Fibroblast of the aortic adventitia (primary cell): ENCODE measurements at regions not wholly inside any gene's neighbourhood (a gene's known extent, or its start where the extent isn't known, plus 50 kb on each side); places are given as distances from the start of the nearest gene placed in this dataset.

Source experiments
- DNase-seq: peaks from one replicate; pipeline ENCODE4 v3.0.0-alpha.2; 2010; ENCODE audit warnings: low read depth
- H3K4me3 ChIP-seq: 2 replicates; pipeline ENCODE4 v1.5.1; 2011; ENCODE audit warnings: low read depth, mild to moderate bottlenecking, control low read depth, low read length, moderate library complexity
- TF ChIP-seq, protein P1 (sequence below): IDR thresholded peaks from 2 replicates; pipeline ENCODE4 v1.5.1; 2011; ENCODE audit warnings: mild to moderate bottlenecking, low read length, control low read depth, inconsistent platforms; ENCODE audit not compliant: insufficient read depth

DNA sequence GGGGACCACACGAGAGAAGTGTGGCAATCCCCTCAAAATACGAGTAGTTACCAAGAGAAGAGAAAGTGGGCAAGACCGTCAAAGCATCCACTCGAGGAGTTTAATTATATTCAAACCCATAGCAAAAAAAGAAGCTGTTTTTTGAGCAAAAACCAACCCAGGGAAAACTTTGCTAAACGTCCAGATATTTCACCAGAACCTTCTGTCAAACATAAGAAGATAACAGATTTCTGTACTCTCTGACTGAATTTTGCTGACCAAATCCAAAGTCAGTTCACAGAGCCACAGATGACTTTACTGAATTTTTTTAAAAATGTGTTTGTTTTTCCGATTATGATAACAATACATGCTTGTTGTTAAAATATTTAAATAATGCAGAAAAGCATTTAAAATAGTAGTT is 145.6 kb upstream of the PTPN1 start:
- no peak for DNase-seq
- TF ChIP-seq, protein P1, sequence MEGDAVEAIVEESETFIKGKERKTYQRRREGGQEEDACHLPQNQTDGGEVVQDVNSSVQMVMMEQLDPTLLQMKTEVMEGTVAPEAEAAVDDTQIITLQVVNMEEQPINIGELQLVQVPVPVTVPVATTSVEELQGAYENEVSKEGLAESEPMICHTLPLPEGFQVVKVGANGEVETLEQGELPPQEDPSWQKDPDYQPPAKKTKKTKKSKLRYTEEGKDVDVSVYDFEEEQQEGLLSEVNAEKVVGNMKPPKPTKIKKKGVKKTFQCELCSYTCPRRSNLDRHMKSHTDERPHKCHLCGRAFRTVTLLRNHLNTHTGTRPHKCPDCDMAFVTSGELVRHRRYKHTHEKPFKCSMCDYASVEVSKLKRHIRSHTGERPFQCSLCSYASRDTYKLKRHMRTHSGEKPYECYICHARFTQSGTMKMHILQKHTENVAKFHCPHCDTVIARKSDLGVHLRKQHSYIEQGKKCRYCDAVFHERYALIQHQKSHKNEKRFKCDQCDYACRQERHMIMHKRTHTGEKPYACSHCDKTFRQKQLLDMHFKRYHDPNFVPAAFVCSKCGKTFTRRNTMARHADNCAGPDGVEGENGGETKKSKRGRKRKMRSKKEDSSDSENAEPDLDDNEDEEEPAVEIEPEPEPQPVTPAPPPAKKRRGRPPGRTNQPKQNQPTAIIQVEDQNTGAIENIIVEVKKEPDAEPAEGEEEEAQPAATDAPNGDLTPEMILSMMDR = no peak
- H3K4me3 ChIP-seq = no peak overlapping the region

DNA sequence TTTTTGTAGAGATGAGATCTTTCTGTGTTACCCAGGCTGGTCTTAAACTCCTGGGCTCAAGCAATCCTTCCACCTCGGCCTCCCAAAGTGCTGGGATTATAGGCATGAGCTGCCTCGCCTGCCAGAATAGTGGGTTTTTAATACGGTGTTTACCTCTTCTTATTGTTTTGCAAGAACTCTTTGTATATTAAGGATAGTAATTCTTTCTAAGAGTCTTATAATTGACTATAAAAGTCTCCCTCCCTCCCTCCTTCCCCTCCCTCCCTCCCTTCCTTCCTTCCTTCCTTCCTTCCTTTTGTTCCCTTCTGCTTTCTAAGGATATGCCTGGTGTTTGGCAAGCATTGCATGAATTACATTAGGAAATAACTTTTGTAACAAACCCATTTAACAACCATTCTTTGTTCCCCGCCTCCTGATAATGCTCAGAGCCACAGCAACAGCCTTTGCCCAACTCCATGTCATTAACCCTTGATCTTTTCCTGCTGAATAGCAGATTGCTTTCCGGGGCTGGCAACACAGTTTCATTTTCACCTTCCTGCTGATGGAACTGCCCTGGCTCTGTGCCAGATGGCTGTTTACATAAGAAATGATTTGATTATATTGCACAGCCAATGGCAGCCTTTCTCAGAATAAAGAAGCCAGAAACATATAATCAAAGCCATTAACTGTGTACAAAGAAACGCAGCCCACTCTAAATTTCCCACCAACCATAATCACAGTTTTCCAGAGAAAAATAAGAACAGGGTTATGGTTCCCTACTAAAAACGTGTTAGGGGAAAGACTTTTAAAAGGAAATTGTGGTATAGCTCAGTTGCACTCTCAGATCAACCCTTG is 143.7 kb upstream of the PTPN1 start:
- no peak overlapping the region for H3K4me3 ChIP-seq
- peak; percentile 67 for DNase-seq
- TF ChIP-seq, protein P1 = no peak

DNA sequence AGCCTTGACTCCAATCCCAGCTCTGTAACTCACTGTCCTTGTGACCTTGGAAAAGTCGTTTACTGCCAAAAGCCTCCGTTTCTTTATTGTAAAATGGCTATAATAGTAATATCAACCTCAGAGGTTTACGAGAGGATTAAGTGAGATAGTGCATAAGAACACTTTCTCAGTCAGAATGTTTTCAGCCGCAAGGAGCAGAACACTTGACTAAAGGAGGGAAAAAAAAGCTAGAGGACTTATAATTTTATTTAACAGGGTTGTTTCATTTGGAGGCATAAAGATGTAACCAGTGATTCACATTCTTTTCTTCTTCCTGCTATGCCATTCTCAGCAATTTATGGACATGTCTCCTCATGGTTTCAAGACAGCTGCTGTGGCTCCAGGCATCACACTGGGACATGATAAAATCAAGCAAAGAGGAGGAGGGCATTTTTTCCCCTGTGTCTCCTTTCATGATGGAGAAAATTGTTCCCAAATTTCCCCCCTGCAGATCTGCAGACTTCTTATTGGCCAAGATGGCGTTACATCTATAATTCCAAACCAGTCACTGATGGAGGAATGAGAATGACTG is 143.0 kb upstream of the PTPN1 start:
- TF ChIP-seq, protein P1 = no peak
- H3K4me3 ChIP-seq = no peak overlapping the region
- DNase-seq = no peak

DNA sequence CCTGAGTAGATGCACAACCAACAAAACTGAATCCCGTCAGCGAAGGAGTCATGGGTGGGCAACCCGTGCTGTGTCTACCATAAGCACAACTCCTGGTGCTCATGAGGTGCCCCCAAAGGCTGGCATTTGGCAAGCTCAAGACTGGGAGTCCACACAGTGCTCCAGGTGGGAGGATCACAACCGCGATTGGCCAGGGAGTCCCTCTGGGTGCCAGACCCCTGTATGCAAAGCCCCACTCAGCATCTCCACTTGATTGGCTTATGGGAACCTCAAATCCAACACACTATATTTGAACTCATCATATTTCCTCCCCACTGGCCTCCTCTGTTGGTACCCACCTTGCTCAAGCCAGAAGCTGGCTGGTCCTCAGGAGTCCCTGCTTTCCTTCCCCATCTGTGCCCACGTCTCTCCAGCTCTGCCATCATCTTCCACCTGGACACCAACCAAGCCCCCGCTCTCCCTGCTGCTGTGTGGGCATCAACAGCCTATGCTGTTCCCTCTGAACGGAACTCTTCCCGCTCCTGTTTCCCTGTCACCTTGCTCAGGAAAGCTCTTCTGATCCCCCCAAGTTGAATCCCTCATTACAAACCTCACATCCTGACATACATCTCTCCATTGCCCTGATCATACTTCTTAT is 142.3 kb upstream of the PTPN1 start:
- no peak for DNase-seq
- TF ChIP-seq, protein P1 = no peak

DNA sequence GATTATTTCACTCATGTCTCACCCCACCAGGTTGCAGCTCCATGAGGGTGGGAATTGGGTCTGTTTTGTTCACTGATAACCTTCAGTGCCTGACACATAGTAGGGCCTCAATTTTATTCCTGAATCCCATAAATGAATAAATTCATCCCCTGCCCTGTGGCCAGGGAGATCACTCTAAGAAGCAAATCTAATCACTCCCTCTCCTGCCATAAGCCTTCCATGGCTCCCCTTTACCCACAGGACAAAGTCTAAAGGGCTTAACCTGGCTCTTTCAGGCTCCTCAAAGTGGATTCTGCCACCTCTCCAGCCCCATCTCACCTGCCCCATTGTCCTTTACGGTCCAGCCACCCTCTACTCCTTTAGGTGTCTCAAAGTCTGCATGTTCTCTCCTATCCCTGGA is 141.8 kb upstream of the PTPN1 start:
- no peak overlapping the region for H3K4me3 ChIP-seq
- DNase-seq = no peak
- TF ChIP-seq, protein P1 = no peak

More for the DNA sequence above, 142.3 kb upstream of the PTPN1 start:
- no peak overlapping the region for H3K4me3 ChIP-seq

DNA sequence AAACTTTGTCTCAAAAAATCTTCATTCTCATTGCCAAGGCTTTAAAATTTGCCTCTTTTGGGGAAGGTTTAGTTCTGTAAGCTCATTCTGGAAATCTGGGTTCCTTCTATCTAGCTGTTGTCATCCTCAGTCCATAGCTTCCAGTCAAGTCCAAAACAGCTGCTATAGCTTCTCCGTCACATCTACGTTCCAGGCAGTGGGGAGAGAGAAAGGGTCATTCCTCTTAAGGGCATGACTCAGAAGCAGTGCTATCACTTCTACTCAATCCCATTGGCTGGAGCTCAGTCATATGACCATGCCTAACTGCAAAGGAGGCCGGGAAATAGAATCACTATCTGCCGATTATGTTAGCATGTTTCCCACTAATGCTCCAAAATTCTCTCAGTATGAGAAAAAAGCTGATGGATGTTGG is 141.4 kb upstream of the PTPN1 start:
- no peak overlapping the region for H3K4me3 ChIP-seq
- DNase-seq = peak; percentile 34
- TF ChIP-seq, protein P1 = no peak
